CD4-positive, alpha-beta T cell treated with Interleukin-17A for 4 hours (primary cell): ENCODE measurements at regions not wholly inside any gene's neighbourhood (a gene's known extent, or its start where the extent isn't known, plus 50 kb on each side); places are given as distances from the start of the nearest gene placed in this dataset.

Experiments
- DNase-seq: peaks from one replicate; pipeline ENCODE4 v3.0.0-alpha.2; 2020; ENCODE audit warnings: mixed read lengths

- no peak for DNase-seq
Observed at GRCh38 chr4:53767482-53767881, 176.2 kb upstream of the LNX1 start.

GRCh38 chr4:53764761-53765490 is 173.6 kb upstream of the LNX1 start:
- DNase-seq = no peak

- no peak for DNase-seq
Observed at GRCh38 chr4:53763813-53764597, 172.7 kb upstream of the LNX1 start.

DNA sequence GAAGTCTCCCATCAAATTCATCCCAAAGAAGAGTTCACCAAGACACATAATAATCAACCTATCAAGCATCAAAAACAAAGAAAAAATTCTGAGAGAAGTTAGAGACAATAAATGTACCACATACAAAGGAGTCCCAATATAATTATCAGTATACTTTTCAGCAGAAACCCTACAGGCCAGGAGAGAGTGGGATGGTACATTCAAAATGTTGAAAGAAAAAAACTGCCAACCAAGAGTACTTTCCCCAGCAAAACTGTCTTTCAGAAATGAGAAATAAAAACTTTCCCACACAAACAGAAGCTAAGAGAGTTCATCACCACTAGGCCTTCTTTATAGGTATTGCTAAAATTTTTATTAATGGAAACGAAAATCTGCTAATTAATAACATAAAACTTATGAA is 164.4 kb upstream of the LNX1 start:
- no peak for DNase-seq

DNA sequence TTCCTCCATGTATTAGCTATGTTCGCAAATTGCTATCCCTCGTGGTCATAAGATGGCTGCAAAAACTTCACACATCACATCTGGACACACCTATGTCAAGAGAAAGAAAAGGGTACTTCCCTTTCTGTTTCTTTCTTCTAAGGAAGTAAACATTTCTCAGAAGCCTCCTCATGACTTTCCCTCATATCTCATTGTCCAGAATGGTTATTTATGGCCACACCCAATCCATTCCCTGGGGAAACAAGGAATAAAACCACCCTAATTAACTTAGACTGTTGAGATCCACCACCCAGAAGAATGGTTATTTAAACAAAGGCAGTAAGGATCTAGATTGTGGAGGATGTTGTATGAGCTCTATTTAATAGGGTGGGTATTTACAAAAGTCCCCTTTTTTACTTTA is 160.8 kb upstream of the LNX1 start:
- no peak for DNase-seq

DNA sequence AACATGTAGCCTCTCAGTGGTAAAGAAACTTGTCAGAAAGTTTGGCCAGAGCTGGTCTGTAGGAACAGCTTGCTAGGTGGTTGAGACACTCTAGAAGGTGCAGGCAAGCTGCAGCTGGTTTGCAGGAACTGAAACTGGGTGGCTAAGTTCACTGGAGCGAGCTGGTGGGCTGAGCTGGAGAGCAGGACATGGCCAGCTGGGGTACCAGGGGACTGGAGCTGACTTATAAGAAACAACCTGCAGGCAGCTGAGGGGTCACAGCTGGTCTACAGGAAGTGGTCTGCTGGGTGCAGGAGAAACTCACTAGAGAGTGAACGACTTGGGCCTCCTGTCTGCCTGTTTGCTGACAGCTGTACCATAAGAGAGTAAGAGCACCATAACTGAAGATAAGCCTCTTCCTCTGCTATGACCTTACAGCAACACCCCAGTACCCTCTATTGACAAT is 157.1 kb upstream of the LNX1 start:
- DNase-seq = no peak

DNA sequence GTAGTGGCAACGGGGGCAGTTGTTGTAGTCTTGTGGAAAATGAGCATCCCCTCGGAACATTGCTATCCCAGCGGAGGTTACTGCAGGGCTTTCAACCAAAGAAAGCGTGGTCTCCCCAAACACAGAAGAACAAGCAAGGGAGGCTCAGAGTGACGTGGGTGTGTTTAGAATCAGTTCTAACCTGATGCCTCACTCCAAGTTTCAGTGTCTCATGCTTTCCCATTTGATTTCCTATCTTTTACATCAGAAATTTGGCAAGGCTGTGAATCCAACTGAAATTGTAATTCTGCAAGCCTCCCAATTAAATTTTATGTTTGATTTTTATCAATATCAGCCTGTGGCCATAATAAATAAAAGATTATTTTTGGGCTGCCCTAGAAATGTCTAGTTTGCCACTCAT is 156.1 kb upstream of the LNX1 start:
- DNase-seq = no peak

- DNase-seq = no peak
Observed at GRCh38 chr4:53744446-53745160, 153.3 kb upstream of the LNX1 start.

DNA sequence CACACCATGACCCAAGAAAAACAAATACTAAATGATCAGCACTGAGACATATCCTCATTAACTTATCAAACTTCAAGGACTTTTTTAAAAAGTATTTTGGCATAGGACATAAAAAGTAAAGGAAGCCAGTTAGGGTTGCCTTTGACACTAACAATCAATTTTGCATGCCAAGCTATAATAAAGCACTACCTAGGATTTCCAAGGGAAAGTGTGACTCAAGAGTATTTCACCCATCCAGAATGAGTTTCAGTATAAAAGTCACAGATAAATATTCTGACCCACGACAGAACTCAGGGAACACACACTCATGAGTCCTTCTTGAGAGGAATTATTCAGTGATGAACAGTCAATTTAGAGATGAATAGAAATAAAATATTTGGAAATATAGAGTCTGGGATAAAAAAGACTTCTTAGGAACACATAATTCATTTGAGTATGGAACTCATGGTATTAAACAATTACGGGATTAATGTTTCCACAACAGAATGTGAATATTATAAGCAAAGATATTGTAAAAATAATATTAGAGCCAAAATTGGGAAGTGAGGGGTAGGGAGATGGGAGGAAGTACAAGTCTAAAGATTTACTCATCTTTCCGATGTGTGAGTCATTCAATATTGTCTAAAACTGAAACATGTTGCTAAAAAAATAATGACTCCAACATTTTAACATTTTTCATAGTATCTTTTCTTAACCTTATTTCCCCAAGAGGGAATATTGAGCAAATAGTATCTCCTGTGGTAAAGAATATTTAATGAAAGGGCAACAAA is 143.5 kb upstream of the LNX1 start:
- DNase-seq = no peak

DNA sequence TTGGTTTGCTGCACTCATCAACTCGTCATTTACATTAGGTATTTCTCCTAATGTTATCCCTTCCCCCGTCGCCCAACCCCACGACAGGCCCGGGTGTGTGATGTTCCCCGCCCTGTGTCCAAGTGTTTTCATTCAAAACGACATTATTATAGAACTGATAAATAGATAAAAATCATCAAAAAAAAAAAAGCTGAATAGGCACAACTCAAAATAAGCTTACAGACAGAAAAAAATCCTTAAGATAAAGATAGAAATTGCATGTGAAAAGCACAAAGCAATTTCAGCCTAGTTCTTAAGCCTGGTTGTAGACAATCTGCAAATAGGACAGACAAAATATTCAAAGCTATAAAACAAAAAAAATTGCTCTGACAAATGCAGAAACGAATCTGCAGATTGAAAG is 142.9 kb upstream of the LNX1 start:
- no peak for DNase-seq

- DNase-seq = no peak
Observed at GRCh38 chr4:53732661-53733060, 141.4 kb upstream of the LNX1 start.

DNA sequence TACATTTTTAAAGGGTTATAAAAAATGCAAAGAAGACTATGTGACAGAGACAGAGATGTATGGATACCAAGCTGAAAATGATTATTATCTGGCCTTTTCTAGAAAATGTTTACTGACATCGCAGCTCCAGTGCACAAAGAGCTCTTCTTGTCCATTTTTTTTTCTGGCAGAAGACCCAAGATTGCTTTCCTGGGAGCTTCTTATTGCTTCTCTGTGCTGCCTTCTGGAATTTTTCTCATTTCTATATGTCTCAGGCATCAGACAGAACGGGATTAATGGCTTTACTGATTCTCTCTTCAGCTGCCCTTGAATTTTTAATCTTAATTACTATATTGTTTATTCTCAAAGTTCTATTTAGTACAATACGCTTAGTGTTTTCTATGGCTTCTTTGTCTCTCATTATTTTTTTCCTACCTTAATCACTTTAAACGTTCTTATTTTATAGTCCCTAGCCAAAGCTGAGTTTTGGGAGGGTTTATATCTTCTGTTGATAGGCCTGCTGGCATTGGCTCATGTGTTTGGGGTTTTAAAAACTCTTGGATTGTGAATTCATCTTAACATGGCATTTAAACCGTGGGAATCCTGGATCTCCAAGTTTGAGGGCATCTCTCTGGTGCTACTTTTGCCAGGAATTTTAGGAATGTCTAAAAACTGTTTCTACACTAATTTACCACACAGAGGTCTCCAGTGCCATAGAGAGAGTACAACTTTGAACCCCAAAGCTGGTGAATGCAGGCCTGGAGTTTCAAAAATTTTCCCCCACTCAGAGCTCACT is 138.9 kb upstream of the LNX1 start:
- no peak for DNase-seq

DNA sequence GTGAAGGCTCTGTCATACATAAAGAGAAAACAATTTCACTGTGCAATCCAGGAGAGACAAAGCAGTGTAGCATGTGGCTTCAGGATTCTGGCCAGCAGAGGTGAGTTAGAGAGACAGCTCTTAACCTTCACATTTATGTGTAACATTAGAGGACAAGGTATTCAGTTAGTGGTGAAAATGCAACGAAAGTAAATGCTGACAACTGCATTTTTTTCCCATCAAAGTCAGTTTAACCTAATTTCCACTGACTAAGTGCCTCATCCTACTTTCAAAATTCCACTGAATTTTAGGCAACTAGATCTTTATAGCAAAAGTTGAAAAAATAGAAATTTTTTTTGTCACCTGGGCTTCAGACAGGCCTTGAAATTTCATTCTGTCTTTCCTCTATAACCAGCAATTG is 130.8 kb upstream of the LNX1 start:
- no peak for DNase-seq

DNA sequence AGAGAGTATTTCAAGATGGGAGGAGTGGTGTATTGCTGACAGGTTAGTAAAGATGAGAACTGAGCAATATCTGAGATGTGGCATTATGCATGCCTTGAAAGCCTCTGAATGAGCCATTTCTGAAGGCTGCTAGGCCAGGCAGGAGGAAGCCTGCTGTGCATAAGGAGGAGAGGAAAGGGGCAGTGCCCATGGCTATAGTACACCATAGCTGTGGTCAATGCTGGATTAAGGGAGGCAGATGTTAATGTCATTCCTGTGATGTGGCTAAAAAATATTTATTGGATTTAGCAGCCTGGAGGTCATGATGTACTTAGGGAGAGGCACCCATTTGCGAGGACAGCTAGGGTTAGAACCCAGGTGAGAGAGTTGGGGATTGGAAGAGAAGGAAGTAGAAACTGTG is 130.0 kb upstream of the LNX1 start:
- DNase-seq = no peak

- DNase-seq = no peak
Observed at GRCh38 chr4:53720776-53721175, 129.5 kb upstream of the LNX1 start.

DNA sequence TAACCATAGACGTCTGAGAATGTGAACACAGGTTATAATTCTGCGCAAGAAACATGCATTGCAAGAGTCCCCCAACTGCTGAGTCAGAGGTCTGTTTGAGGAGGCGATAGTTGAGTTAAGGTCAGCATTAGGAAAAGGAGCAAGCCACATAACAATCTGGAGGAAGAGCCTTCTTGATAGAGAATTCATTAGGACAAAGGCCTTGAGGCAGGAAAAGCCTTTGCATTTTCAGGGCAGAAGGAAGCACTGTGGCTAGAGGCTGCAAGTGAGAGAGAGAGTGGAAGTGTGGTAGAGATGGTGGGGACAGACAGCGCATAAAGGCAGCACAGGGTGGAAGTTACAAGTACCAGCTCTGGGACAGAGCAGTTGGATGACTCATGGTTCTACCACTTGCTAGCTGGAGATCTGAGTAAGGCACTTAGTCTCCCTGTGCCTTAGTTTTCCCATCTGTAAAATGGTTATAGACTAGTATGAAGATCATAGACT is 125.8 kb upstream of the LNX1 start:
- no peak for DNase-seq

DNA sequence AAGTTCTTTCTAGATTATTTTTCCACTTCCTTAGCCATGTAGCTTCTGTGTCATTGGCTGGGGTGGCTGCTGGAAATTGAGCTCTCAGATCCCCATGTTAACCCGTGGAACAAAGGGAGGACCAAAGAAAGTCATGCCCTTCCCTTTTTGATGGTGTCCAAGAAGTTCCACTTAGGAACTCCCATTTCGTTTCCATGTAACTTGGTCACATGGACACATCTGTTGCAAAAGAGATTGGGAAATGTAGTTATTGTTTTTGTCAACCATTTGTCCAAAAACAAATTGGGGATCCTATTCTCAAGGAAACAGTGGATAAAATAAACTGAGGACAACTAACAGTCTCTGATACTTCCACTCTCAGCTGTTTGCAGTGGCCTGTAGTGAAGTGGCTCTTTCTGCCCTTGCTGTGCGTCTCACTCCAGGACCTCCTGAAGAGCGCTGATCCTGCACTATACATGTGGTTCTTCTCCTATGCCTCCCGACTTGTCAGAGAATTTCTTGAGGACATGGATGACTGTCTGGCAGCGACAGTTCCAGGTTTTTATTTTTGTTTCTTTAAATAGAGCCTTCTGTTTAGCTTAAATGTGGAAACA is 125.3 kb upstream of the LNX1 start:
- no peak for DNase-seq

DNA sequence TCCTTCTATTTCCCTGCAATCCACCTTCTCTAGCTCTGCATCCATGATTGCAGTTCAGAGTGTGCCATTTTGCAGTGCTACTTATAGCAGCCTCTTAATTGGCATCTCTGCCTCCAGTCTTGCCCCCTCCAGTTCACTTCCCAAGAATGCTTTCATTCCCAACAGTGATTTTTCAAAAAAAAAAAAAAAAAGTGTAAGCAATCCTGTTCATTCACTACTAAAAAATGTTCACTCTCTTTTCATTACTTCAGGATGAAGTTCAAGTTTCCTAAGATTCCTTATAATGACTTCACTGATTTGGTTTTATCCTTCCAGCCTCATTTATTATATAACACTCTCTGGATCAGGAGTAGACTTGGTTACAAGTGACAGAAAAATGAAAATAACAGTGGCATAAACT is 124.7 kb upstream of the LNX1 start:
- no peak for DNase-seq

DNA sequence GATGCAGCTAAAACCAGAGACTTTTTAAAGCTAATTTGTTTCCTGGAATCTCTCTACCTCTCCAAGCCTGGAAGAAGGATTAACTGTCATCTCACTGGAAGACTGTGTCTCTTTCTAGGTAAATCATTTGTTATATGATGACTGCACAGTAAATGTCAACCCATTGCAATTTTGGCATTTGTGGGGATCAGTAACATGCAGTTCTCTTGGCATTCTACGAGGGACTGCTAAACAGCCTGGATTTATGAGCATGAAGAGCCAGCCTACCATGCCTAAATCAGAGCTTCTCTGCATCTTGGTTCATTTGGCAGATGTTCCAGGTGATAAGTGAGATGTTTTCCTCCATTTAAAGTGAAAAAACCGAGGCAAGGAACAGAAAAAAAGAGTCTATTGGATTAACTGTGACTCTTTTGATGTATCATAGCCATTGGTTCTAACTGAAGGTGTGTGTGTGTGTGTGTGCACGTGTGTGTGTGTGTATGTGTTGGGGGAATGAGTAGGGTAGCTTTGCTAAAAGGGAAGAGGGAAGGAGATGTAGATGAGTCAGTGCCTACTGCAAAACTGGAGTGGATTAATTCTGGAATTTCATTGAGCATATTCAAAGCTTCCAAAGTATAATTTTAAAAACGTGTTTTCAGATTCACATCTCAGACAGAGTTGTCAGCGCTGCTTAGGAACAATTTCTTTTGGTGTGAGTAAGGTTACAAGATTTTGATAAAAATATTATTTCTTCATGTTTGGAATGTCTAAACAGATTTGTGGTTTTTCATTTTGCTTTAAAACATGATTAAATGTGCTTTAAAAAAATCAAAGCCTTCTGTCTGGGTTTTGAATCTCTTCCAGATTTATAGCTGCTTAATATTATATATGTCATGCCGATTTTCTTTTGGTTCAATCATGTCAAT is 123.2 kb upstream of the LNX1 start:
- DNase-seq = no peak

GRCh38 chr4:53713767-53714166 is 122.5 kb upstream of the LNX1 start:
- DNase-seq = no peak

DNA sequence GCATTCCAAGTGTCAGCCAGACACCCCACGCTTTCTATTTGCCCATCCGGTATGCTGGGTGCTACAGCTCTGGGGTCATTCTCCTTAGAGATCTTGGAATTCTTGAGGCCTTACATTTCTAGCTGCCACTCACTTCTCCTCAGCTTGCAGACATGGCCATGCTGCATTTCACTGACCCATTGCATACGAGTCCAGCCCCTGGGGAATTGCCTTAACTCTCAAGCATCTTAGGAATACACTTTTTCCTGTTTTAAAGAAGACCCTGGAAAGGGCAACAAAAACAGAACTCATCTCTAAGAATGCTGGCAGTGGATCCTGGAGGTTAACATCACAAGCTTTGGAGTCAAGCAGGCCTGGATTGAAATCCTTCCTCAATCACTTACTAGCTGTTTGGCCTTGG is 122.0 kb upstream of the LNX1 start:
- DNase-seq = no peak
